ENCODE measurements at regions not wholly inside any gene's neighbourhood (a gene's known extent, or its start where the extent isn't known, plus 50 kb on each side); places are given as distances from the start of the nearest gene placed in this dataset.

GRCh38 chr3:74273091-74273490 is 341.4 kb downstream of the CNTN3 start:
- no TSS peak for BruUV-seq (replicated peaks)
- CTCF ChIA-PET, result interaction anchor here (0.6 kb wide), 1 partner anchor 19 kb away, joined by 3 read pairs; no protein-coding TSS in a partner anchor
- H3K9me3 ChIP-seq (replicated peaks; ENCODE audit: control insufficient read depth, insufficient read depth, low read length), result no peaks in the 10 kb centered on the region
- no peak overlapping the region for H2AFZ ChIP-seq (ENCODE audit: control insufficient read depth, low read depth, low read length)
- ATAC-seq (no peak), DNase-seq (ENCODE audit: low read depth, low spot score) (no peak), FAIRE-seq (no peak)
- no peaks in the 10 kb centered on the region for H3K4me1 ChIP-seq (ENCODE audit: control insufficient read depth, insufficient read depth, low read length)
- RAD21 ChIA-PET (ENCODE audit: unreplicated experiment), result no interaction called here
- H3K36me3 ChIP-seq (ENCODE audit: control insufficient read depth in 2 of 2, insufficient read depth in 2 of 2, low read length in 1 of 2), result no peaks in the 10 kb centered on the region
- H3K4me2 ChIP-seq (ENCODE audit: control insufficient read depth, insufficient read depth), result no peak overlapping the region
- 1% methylated on average over 4 of the region's 4 CpGs for WGBS (ENCODE audit: insufficient coverage, insufficient replicate concordance, low lambda C conversion rate, missing lambda C conversion rate)
- H3K27me3 ChIP-seq (replicated peaks in 1 of 2; ENCODE audit: control insufficient read depth in 2 of 2, insufficient read depth in 2 of 2, low read length in 1 of 2), result no peaks in the 10 kb centered on the region
- no peak overlapping the region for H3K4me3 ChIP-seq
- SMC1A ChIA-PET (ENCODE audit: uncharacterized antibody, unreplicated experiment), result no interaction called here
- H3K79me2 ChIP-seq (ENCODE audit: control insufficient read depth, insufficient read depth, low read length), result no peaks in the 10 kb centered on the region
- in situ Hi-C loops (cut with MboI), result no loop called here
- H3K9ac ChIP-seq (ENCODE audit: control insufficient read depth, insufficient read depth, low read length), result no peak overlapping the region
- H4K20me1 ChIP-seq (ENCODE audit: control insufficient read depth, insufficient read depth), result no peaks in the 10 kb centered on the region
- H3K27ac ChIP-seq (ENCODE audit: control insufficient read depth, insufficient read depth), result no peak overlapping the region
- POLR2A ChIA-PET, result no interaction called here
- intact Hi-C loops (cut with micrococcal nuclease; ENCODE audit: unreplicated experiment), result no loop called here
- TF ChIP-seq BCLAF1 (IDR thresholded peaks at IDR 0.05) (no peak), MLLT1 (IDR thresholded peaks at IDR 0.05) (no peak), BCL11A (IDR thresholded peaks at IDR 0.05; ENCODE audit: low read depth, low read length) (no peak), POU2F2 (IDR thresholded peaks at IDR 0.05; ENCODE audit: borderline replicate concordance, low read depth, low read length) (no peak), TAF1 (IDR thresholded peaks at IDR 0.05; ENCODE audit: borderline replicate concordance, low read depth, low read length) (no peak), ETV6 (conservative IDR thresholded peaks at IDR 0.05 in 1 of 2, IDR thresholded peaks at IDR 0.05 in 1 of 2; ENCODE audit: borderline replicate concordance in 1 of 2, low read depth in 1 of 2) (no peak), ATF2 (IDR thresholded peaks at IDR 0.05; ENCODE audit: low read length) (no peak), CBX3 (IDR thresholded peaks at IDR 0.05; ENCODE audit: borderline replicate concordance, low read depth) (no peak), BCL3 (IDR thresholded peaks at IDR 0.05; ENCODE audit: borderline replicate concordance, insufficient read depth, low read depth, low read length, poor library complexity, severe bottlenecking) (no peak), IKZF2 (IDR thresholded peaks at IDR 0.05) (no peak), MYC (IDR thresholded peaks at IDR 0.05; ENCODE audit: insufficient read depth, insufficient read length, insufficient replicate concordance, low read length, severe bottlenecking) (no peak), GABPA (IDR thresholded peaks at IDR 0.05; ENCODE audit: low read depth) (no peak), FOXK2 (IDR thresholded peaks at IDR 0.05) (no peak), ASH2L (IDR thresholded peaks at IDR 0.05; ENCODE audit: borderline replicate concordance, low read depth) (no peak), HDAC6 (IDR thresholded peaks at IDR 0.05; ENCODE audit: unreplicated experiment) (no peak), PKNOX1 (IDR thresholded peaks at IDR 0.05) (no peak), RUNX3 (IDR thresholded peaks at IDR 0.05; ENCODE audit: low read length) (no peak)

All from GM12878 (cell line).